ENCODE measurements at regions not wholly inside any gene's neighbourhood (a gene's known extent, or its start where the extent isn't known, plus 50 kb on each side); places are given as distances from the start of the nearest gene placed in this dataset.

- TF ChIP-seq CTCF (conservative IDR thresholded peaks at IDR 0.05 in 1 of 2, IDR thresholded peaks at IDR 0.05 in 1 of 2; ENCODE audit: extremely low read depth in 1 of 2, insufficient read depth in 1 of 2, low read depth in 1 of 2, low read length in 2 of 2): no peak
- TF ChIP-seq EZH2 (IDR thresholded peaks at IDR 0.05; ENCODE audit: borderline replicate concordance, low read length): no peak
Observed at GRCh38 chr3:54033761-54034160, 88.6 kb upstream of the CACNA2D3 start.

All from mammary epithelial cell (primary cell).